Activated naive CD4-positive, alpha-beta T cell treated with anti-CD3 and anti-CD28 coated beads, Interleukin-2, amount 10 ng/mL, durations not matched to agents 7 days and 5 days (primary cell): ENCODE measurements at regions not wholly inside any gene's neighbourhood (a gene's known extent, or its start where the extent isn't known, plus 50 kb on each side); places are given as distances from the start of the nearest gene placed in this dataset.
A peak's percentile ranks its signal among the peaks of the same experiment; 100 is the strongest.

Source experiments
- CTCF ChIA-PET: fragments of 350-600 bp; sonication (Branson Sonifier 250); formaldehyde crosslinking; loops from one replicate; lab custom pipeline; 2021; ENCODE audit warnings: antibody characterized with exemption; lab: Charles Lee
- DNase-seq: peaks from one replicate; pipeline ENCODE4 v3.0.0-alpha.2; 2020
- H3K27ac Mint-ChIP-seq: one replicate; pipeline ENCODE4 v1.8.0; 2021; ENCODE audit warnings: mild to moderate bottlenecking, moderate library complexity, mixed read lengths
- H3K27me3 Mint-ChIP-seq: one replicate; pipeline ENCODE4 v1.8.0; 2021; ENCODE audit warnings: mild to moderate bottlenecking, mixed read lengths
- H3K36me3 Mint-ChIP-seq: one replicate; pipeline ENCODE4 v1.8.0; 2021; ENCODE audit warnings: mixed read lengths
- H3K4me1 Mint-ChIP-seq: one replicate; pipeline ENCODE4 v1.8.0; 2021; ENCODE audit warnings: mixed read lengths
- H3K4me3 Mint-ChIP-seq: one replicate; pipeline ENCODE4 v1.8.0; 2021; ENCODE audit warnings: mild to moderate bottlenecking, moderate library complexity, mixed read lengths
- H3K9me3 Mint-ChIP-seq: one replicate; pipeline ENCODE4 v1.8.0; 2021; ENCODE audit warnings: mixed read lengths

GRCh38 chr2:38217401-38218188 is 141.6 kb upstream of the CYP1B1 start:
- no peak for DNase-seq
- Mint-ChIP-seq H3K9me3 (peaks cover 5% of the 10 kb centered on the region), H3K4me1 (peaks cover 20% of the 10 kb centered on the region), H3K4me3 (no peak overlapping the region), H3K36me3 (no peaks in the 10 kb centered on the region), H3K27me3 (peaks cover 12% of the 10 kb centered on the region), H3K27ac (no peak overlapping the region)
- CTCF ChIA-PET = interaction anchor here (0.6 kb wide), 1 partner anchor 180 kb away, joined by 3 read pairs; no protein-coding TSS in a partner anchor

- Mint-ChIP-seq H3K27me3 (peaks cover 11% of the 10 kb centered on the region), H3K4me1 (peaks cover 20% of the 10 kb centered on the region), H3K27ac (no peak overlapping the region), H3K4me3 (no peak overlapping the region), H3K9me3 (peaks cover 5% of the 10 kb centered on the region), H3K36me3 (no peaks in the 10 kb centered on the region)
- DNase-seq = no peak
- CTCF ChIA-PET = no interaction called here
Measured at GRCh38 chr2:38216886-38217285, 140.9 kb upstream of the CYP1B1 start.

- Mint-ChIP-seq H3K9me3 (peaks cover 5% of the 10 kb centered on the region), H3K4me1 (peaks cover 20% of the 10 kb centered on the region), H3K4me3 (no peak overlapping the region), H3K36me3 (no peaks in the 10 kb centered on the region), H3K27ac (no peak overlapping the region), H3K27me3 (peaks cover 14% of the 10 kb centered on the region)
- DNase-seq = no peak
- CTCF ChIA-PET = no interaction called here
Measured at GRCh38 chr2:38215993-38216392, 140.0 kb upstream of the CYP1B1 start.

- Mint-ChIP-seq H3K36me3 (no peaks in the 10 kb centered on the region), H3K9me3 (peaks cover 5% of the 10 kb centered on the region), H3K27me3 (peaks cover 17% of the 10 kb centered on the region), H3K27ac (no peak overlapping the region), H3K4me1 (peaks cover 20% of the 10 kb centered on the region), H3K4me3 (no peak overlapping the region)
- CTCF ChIA-PET = interaction anchor here (1.0 kb wide), 1 partner anchor 18 kb away, joined by 3 read pairs; no protein-coding TSS in a partner anchor
- no peak for DNase-seq
Measured at GRCh38 chr2:38215522-38215921, 139.6 kb upstream of the CYP1B1 start.

- Mint-ChIP-seq H3K4me1 (peaks cover 20% of the 10 kb centered on the region), H3K36me3 (no peaks in the 10 kb centered on the region), H3K4me3 (no peak overlapping the region), H3K27ac (no peak overlapping the region), H3K27me3 (peaks cover 22% of the 10 kb centered on the region), H3K9me3 (no peaks in the 10 kb centered on the region)
- DNase-seq = peak; percentile 30
- CTCF ChIA-PET = no interaction called here
Measured at GRCh38 chr2:38214209-38214717, 138.3 kb upstream of the CYP1B1 start.

GRCh38 chr2:38213619-38214167 is 137.7 kb upstream of the CYP1B1 start:
- CTCF ChIA-PET = no interaction called here
- Mint-ChIP-seq H3K9me3 (no peaks in the 10 kb centered on the region), H3K27ac (peak overlapping the region; percentile 39), H3K36me3 (no peaks in the 10 kb centered on the region), H3K27me3 (peaks cover 21% of the 10 kb centered on the region), H3K4me3 (no peak overlapping the region), H3K4me1 (peaks cover 20% of the 10 kb centered on the region)
- no peak for DNase-seq

- Mint-ChIP-seq H3K27me3 (peaks cover 11% of the 10 kb centered on the region), H3K4me3 (no peak overlapping the region), H3K4me1 (peaks cover 20% of the 10 kb centered on the region), H3K9me3 (no peaks in the 10 kb centered on the region), H3K36me3 (no peaks in the 10 kb centered on the region), H3K27ac (no peak overlapping the region)
- DNase-seq = no peak
- CTCF ChIA-PET = no interaction called here
Measured at GRCh38 chr2:38212312-38212711, 136.4 kb upstream of the CYP1B1 start.

GRCh38 chr2:38207168-38207567 is 131.2 kb upstream of the CYP1B1 start:
- no peaks in the 10 kb centered on the region for H3K9me3 Mint-ChIP-seq
- no peaks in the 10 kb centered on the region for H3K4me1 Mint-ChIP-seq
- H3K27ac Mint-ChIP-seq = no peak overlapping the region
- DNase-seq = no peak
- H3K27me3 Mint-ChIP-seq = peaks cover 30% of the 10 kb centered on the region
- CTCF ChIA-PET = no interaction called here
- no peaks in the 10 kb centered on the region for H3K36me3 Mint-ChIP-seq
- H3K4me3 Mint-ChIP-seq = no peak overlapping the region

- Mint-ChIP-seq H3K36me3 (no peaks in the 10 kb centered on the region), H3K4me1 (no peaks in the 10 kb centered on the region), H3K27ac (no peak overlapping the region), H3K27me3 (peaks cover 37% of the 10 kb centered on the region), H3K9me3 (no peaks in the 10 kb centered on the region), H3K4me3 (no peak overlapping the region)
- no peak for DNase-seq
- CTCF ChIA-PET = no interaction called here
Measured at GRCh38 chr2:38203446-38203810, 127.5 kb upstream of the CYP1B1 start.

GRCh38 chr2:38202713-38203445 is 126.9 kb upstream of the CYP1B1 start:
- no peak for DNase-seq
- peaks cover 37% of the 10 kb centered on the region for H3K27me3 Mint-ChIP-seq
- H3K27ac Mint-ChIP-seq = no peak overlapping the region
- H3K36me3 Mint-ChIP-seq = no peaks in the 10 kb centered on the region
- H3K4me3 Mint-ChIP-seq = no peak overlapping the region
- no peaks in the 10 kb centered on the region for H3K9me3 Mint-ChIP-seq
- CTCF ChIA-PET = interaction anchor here (0.5 kb wide), 1 partner anchor 19 kb away, joined by 4 read pairs; no protein-coding TSS in a partner anchor
- H3K4me1 Mint-ChIP-seq = no peaks in the 10 kb centered on the region

GRCh38 chr2:38201784-38202183 is 125.8 kb upstream of the CYP1B1 start:
- no peak for DNase-seq
- CTCF ChIA-PET = no interaction called here
- H3K36me3 Mint-ChIP-seq = no peaks in the 10 kb centered on the region
- no peak overlapping the region for H3K27ac Mint-ChIP-seq
- H3K27me3 Mint-ChIP-seq = peaks cover 37% of the 10 kb centered on the region
- H3K4me1 Mint-ChIP-seq = no peaks in the 10 kb centered on the region
- H3K9me3 Mint-ChIP-seq = no peaks in the 10 kb centered on the region
- no peak overlapping the region for H3K4me3 Mint-ChIP-seq

- CTCF ChIA-PET = interaction anchor here (1.0 kb wide), 1 partner anchor 19 kb away, joined by 3 read pairs; no protein-coding TSS in a partner anchor
- Mint-ChIP-seq H3K4me3 (no peak overlapping the region), H3K9me3 (no peaks in the 10 kb centered on the region), H3K27ac (no peak overlapping the region), H3K27me3 (peaks cover 37% of the 10 kb centered on the region), H3K36me3 (no peaks in the 10 kb centered on the region), H3K4me1 (no peaks in the 10 kb centered on the region)
- DNase-seq = no peak
Measured at GRCh38 chr2:38200598-38200997, 124.6 kb upstream of the CYP1B1 start.

GRCh38 chr2:38199127-38199526 is 123.2 kb upstream of the CYP1B1 start:
- no peak overlapping the region for H3K27ac Mint-ChIP-seq
- no peaks in the 10 kb centered on the region for H3K4me1 Mint-ChIP-seq
- CTCF ChIA-PET = no interaction called here
- no peak overlapping the region for H3K4me3 Mint-ChIP-seq
- H3K27me3 Mint-ChIP-seq = peaks cover 28% of the 10 kb centered on the region
- no peak for DNase-seq
- H3K9me3 Mint-ChIP-seq = no peaks in the 10 kb centered on the region
- no peaks in the 10 kb centered on the region for H3K36me3 Mint-ChIP-seq

- H3K4me3 Mint-ChIP-seq = no peak overlapping the region
- no peak for DNase-seq
- H3K27ac Mint-ChIP-seq = no peak overlapping the region
- no peaks in the 10 kb centered on the region for H3K36me3 Mint-ChIP-seq
- no peaks in the 10 kb centered on the region for H3K9me3 Mint-ChIP-seq
- CTCF ChIA-PET = interaction anchor here (1.5 kb wide), 1 partner anchor 80 kb away, joined by 9 read pairs; no protein-coding TSS in a partner anchor
- H3K27me3 Mint-ChIP-seq = peaks cover 14% of the 10 kb centered on the region
- H3K4me1 Mint-ChIP-seq = peaks cover 23% of the 10 kb centered on the region
Measured at GRCh38 chr2:38194751-38195150, 118.8 kb upstream of the CYP1B1 start.
